Lower leg skin (tissue), 3 donors: ENCODE measurements at regions not wholly inside any gene's neighbourhood (a gene's known extent, or its start where the extent isn't known, plus 50 kb on each side); places are given as distances from the start of the nearest gene placed in this dataset.

Experiments
- CTCF ChIP-seq, 3 donors: fragments of 450-650 bp; IDR thresholded peaks; one replicate each; pipeline ENCODE4 v1.5.1; 2016; ENCODE audit warnings: antibody characterized with exemption in 3 of 3, mild to moderate bottlenecking in 3 of 3, moderate library complexity in 2 of 3
- POLR2A ChIP-seq, 2 donors: fragments of 450-650 bp; IDR thresholded peaks; one replicate each; pipeline ENCODE4 v1.6.1; 2016 to 2017; ENCODE audit warnings: antibody characterized with exemption in 2 of 2, mild to moderate bottlenecking in 1 of 2, moderate library complexity in 1 of 2

- TF ChIP-seq CTCF (IDR thresholded peaks at IDR 0.05), result no peak
- TF ChIP-seq POLR2A (IDR thresholded peaks at IDR 0.05), result no peak
These were observed 154.0 kb upstream of the LSM8 start for GRCh38 chr7:118029826-118030422.
